CD14-positive monocyte (primary cell): ENCODE measurements at regions not wholly inside any gene's neighbourhood (a gene's known extent, or its start where the extent isn't known, plus 50 kb on each side); places are given as distances from the start of the nearest gene placed in this dataset.

Source experiments
- DNase-seq, 3 donors: peaks; one replicate each; pipeline ENCODE4 v3.0.0-alpha.2; 2011 to 2022
- H2AFZ ChIP-seq: 2 replicates; pipeline ENCODE4 v1.6.0; 2012; ENCODE audit warnings: mild to moderate bottlenecking, low read depth, low read length, inconsistent platforms; ENCODE audit not compliant: insufficient read depth, poor library complexity, severe bottlenecking
- H3K27ac ChIP-seq, 2 donors: 1 replicate in 1 of 2; 2 replicates in 1 of 2; pipeline ENCODE4 v1.5.1; 2012 to 2013; ENCODE audit warnings: low read length in 2 of 2, control low read depth in 1 of 2, inconsistent platforms in 1 of 2, low read depth in 1 of 2, mild to moderate bottlenecking in 1 of 2
- H3K27me3 ChIP-seq, 2 donors: one replicate each; pipeline versions ENCODE4 v1.6.0 to v1.6.1; 2011 to 2013; ENCODE audit warnings: low read length in 2 of 2; ENCODE audit not compliant: control insufficient read depth in 2 of 2, insufficient read depth in 2 of 2
- H3K36me3 ChIP-seq, 2 donors: replicated peaks in 1 of 2; 1 replicate in 1 of 2; 2 replicates in 1 of 2; pipeline versions ENCODE4 v1.5.1 to v1.6.1; 2012 to 2013; ENCODE audit warnings: low read length in 2 of 2, control low read depth in 1 of 2, inconsistent platforms in 1 of 2, mild to moderate bottlenecking in 1 of 2; ENCODE audit not compliant: insufficient read depth in 2 of 2, control insufficient read depth in 1 of 2
- H3K4me1 ChIP-seq, 2 donors: 1 replicate in 1 of 2; 2 replicates in 1 of 2; pipeline versions ENCODE4 v1.5.1 to v1.6.1; 2012 to 2013; ENCODE audit warnings: low read length in 2 of 2, control low read depth in 1 of 2, inconsistent platforms in 1 of 2, mild to moderate bottlenecking in 1 of 2, moderate library complexity in 1 of 2; ENCODE audit not compliant: insufficient read depth in 2 of 2, control insufficient read depth in 1 of 2
- H3K4me2 ChIP-seq: replicated peaks from 2 replicates; pipeline ENCODE3; 2012; ENCODE audit warnings: low read length, moderate library complexity, mild to moderate bottlenecking; ENCODE audit not compliant: poor library complexity, severe bottlenecking; ENCODE audit errors: extremely low read depth
- H3K4me3 ChIP-seq, 3 experiments: fragments of 200-600 bp in 1 of 3; sonication (generic) in 1 of 3; replicated peaks in 1 of 3; 1 replicate in 2 of 3; 2 replicates in 1 of 3; pipeline ENCODE4 v1.5.1; 2011 to 2013; ENCODE audit warnings: low read length in 3 of 3, mild to moderate bottlenecking in 3 of 3, control low read depth in 2 of 3, low read depth in 2 of 3, inconsistent platforms in 1 of 3, moderate library complexity in 1 of 3
- H3K79me2 ChIP-seq: 2 replicates; pipeline ENCODE4 v1.6.0; 2012; ENCODE audit warnings: mild to moderate bottlenecking, control low read depth, inconsistent platforms, low read length, moderate library complexity; ENCODE audit not compliant: insufficient read depth
- H3K9ac ChIP-seq: 2 replicates; pipeline ENCODE4 v1.6.0; 2017; ENCODE audit warnings: low read length, mild to moderate bottlenecking; ENCODE audit not compliant: insufficient read depth, poor library complexity, severe bottlenecking
- H3K9me3 ChIP-seq, 2 donors: replicated peaks in 1 of 2; 1 replicate in 1 of 2; 2 replicates in 1 of 2; pipeline versions ENCODE4 v1.5.1 to v1.6.1; 2012 to 2013; ENCODE audit warnings: low read length in 2 of 2, control low read depth in 1 of 2; ENCODE audit not compliant: control insufficient read depth in 1 of 2, insufficient read depth in 1 of 2
- H4K20me1 ChIP-seq: 2 replicates; pipeline ENCODE4 v1.6.0; 2012; ENCODE audit warnings: mild to moderate bottlenecking, low read length, control low read depth, moderate library complexity; ENCODE audit not compliant: insufficient read depth
- H3K27ac Mint-ChIP-seq, 7 donors: one replicate each; pipeline ENCODE4 v1.8.0; 2020; ENCODE audit warnings: mild to moderate bottlenecking in 7 of 7, mixed read lengths in 7 of 7, moderate library complexity in 6 of 7, inconsistent platforms in 2 of 7
- H3K27me3 Mint-ChIP-seq, 3 donors: one replicate each; pipeline ENCODE4 v1.8.0; 2021 to 2022; ENCODE audit warnings: low read depth in 3 of 3, mild to moderate bottlenecking in 3 of 3, mixed read lengths in 3 of 3, moderate library complexity in 3 of 3, inconsistent platforms in 1 of 3
- H3K36me3 Mint-ChIP-seq, 2 donors: one replicate each; pipeline ENCODE4 v1.8.0; 2020; ENCODE audit warnings: mixed read lengths in 2 of 2, inconsistent platforms in 1 of 2, mild to moderate bottlenecking in 1 of 2
- H3K4me1 Mint-ChIP-seq: one replicate; pipeline ENCODE4 v1.8.0; 2020; ENCODE audit warnings: mild to moderate bottlenecking, mixed read lengths
- H3K4me3 Mint-ChIP-seq, 2 donors: one replicate each; pipeline ENCODE4 v1.8.0; 2020; ENCODE audit warnings: mild to moderate bottlenecking in 2 of 2, mixed read lengths in 2 of 2, moderate library complexity in 1 of 2
- H3K9me3 Mint-ChIP-seq, 7 donors: one replicate each; pipeline ENCODE4 v1.8.0; 2020 to 2022; ENCODE audit warnings: mixed read lengths in 7 of 7, mild to moderate bottlenecking in 6 of 7, moderate library complexity in 6 of 7, inconsistent platforms in 2 of 7
- WGBS: methylation state at CpG from one replicate; pipeline ENCODE4 v1.1.5; 2013; ENCODE audit warnings: missing lambda C conversion rate; ENCODE audit not compliant: insufficient coverage; 5-methylcytosine and 5-hydroxymethylcytosine counted together
- intact Hi-C, 2 donors: fragments of 100-400 bp; cut with micrococcal nuclease; formaldehyde crosslinking; loops; one replicate each; pipeline versions ENCODE4 v1.15.0 to v1.15.1; 2023
- TF ChIP-seq, protein P1 (sequence below): fragments of 200-600 bp; IDR thresholded peaks from one replicate; pipeline ENCODE4 v1.8.0; 2022; ENCODE audit warnings: antibody characterized with exemption, mild to moderate bottlenecking

DNA sequence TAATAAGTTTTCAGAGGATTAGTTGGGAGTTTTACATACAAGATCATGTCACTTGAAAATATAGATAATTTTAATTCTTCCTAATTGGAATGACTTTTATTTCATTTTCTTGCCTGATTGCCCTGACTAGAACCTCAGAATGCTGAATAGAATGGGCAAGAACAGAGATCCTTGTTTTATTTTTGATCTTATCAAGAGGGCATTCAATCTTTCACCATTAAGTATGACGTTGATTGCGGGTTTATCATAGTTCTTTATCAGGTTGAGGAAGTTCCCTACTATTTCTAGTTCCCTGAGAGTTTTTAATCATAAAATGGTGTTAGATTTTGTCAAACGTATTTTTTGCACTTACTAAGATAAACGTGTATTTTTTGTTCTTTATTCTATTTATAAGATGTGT lies 124.3 kb downstream of the DICER1 start:
- Histone ChIP-seq H4K20me1 (no peaks in the 10 kb centered on the region), H3K27ac (no peak overlapping the region), H2AFZ (no peak overlapping the region), H3K79me2 (no peaks in the 10 kb centered on the region), H3K4me3 (no peak overlapping the region), H3K4me2 (no peak overlapping the region), H3K36me3 (no peaks in the 10 kb centered on the region), H3K4me1 (no peaks in the 10 kb centered on the region), H3K27me3 (no peaks in the 10 kb centered on the region), H3K9me3 (no peaks in the 10 kb centered on the region), H3K9ac (no peak overlapping the region)
- Mint-ChIP-seq H3K9me3 (peaks cover 0 to 13% (median 3%) of the 10 kb centered on the region in 7 donors), H3K4me3 (no peak overlapping the region), H3K27ac (no peak overlapping the region), H3K27me3 (peaks cover 0 to 10% (median 1%) of the 10 kb centered on the region in 3 donors), H3K36me3 (no peaks in the 10 kb centered on the region), H3K4me1 (no peaks in the 10 kb centered on the region)
- DNase-seq: no peak
- intact Hi-C loops: no loop called here
- WGBS: no CpG with 5 or more reads among the region's 4 CpGs
- TF ChIP-seq, protein P1, sequence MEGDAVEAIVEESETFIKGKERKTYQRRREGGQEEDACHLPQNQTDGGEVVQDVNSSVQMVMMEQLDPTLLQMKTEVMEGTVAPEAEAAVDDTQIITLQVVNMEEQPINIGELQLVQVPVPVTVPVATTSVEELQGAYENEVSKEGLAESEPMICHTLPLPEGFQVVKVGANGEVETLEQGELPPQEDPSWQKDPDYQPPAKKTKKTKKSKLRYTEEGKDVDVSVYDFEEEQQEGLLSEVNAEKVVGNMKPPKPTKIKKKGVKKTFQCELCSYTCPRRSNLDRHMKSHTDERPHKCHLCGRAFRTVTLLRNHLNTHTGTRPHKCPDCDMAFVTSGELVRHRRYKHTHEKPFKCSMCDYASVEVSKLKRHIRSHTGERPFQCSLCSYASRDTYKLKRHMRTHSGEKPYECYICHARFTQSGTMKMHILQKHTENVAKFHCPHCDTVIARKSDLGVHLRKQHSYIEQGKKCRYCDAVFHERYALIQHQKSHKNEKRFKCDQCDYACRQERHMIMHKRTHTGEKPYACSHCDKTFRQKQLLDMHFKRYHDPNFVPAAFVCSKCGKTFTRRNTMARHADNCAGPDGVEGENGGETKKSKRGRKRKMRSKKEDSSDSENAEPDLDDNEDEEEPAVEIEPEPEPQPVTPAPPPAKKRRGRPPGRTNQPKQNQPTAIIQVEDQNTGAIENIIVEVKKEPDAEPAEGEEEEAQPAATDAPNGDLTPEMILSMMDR: no peak

DNA sequence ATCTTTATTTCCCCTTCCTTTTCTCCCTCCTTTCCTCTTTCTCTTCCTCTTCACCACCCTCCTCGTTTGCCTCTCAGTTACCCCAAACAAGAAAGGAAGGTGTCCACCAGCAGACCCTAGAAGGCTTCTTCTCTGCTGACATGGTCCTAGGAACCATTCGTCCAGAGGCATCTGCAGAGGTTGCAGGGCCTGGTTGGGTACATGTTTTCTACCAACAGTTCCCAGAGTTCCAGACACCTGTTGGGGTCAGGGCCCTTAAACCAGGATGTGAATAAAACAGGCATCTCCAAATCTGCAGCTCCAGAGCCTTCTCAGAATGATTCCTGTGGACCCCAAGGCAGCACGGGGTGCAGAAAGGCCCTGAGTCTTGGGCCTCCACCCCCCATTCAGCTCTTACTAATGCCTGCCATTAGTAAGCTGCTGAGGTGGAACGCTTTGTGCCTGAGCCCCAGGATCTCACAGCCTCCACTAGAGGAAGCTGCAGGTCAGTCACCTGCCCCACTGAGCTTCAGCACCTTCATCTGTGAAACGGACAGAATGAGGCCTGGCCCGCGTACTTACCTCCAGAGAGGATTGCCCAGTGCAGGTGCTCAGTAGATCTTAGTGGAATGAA lies 130.4 kb downstream of the DICER1 start:
- no peak overlapping the region for H2AFZ ChIP-seq
- intact Hi-C loops: no loop called here

More for the DNA sequence above, 130.4 kb downstream of the DICER1 start:
- Histone ChIP-seq H3K9ac (no peak overlapping the region), H3K79me2 (no peaks in the 10 kb centered on the region), H3K36me3 (no peaks in the 10 kb centered on the region), H3K4me1 (no peaks in the 10 kb centered on the region), H3K27me3 (no peaks in the 10 kb centered on the region), H3K27ac (no peak overlapping the region), H3K9me3 (no peaks in the 10 kb centered on the region), H4K20me1 (no peaks in the 10 kb centered on the region), H3K4me2 (no peak overlapping the region), H3K4me3 (no peak overlapping the region)
- TF ChIP-seq, protein P1: no peak
- 81% methylated on average over 4 of the region's 7 CpGs for WGBS
- Mint-ChIP-seq H3K4me3 (no peak overlapping the region), H3K36me3 (no peaks in the 10 kb centered on the region), H3K9me3 (peaks cover 0 to 5% (median 0%) of the 10 kb centered on the region in 7 donors), H3K4me1 (no peaks in the 10 kb centered on the region), H3K27me3 (peaks cover 3 to 12% (median 4%) of the 10 kb centered on the region in 3 donors), H3K27ac (no peak overlapping the region)
- no peak for DNase-seq
